PC-9 (cell line): ENCODE measurements at regions not wholly inside any gene's neighbourhood (a gene's known extent, or its start where the extent isn't known, plus 50 kb on each side); places are given as distances from the start of the nearest gene placed in this dataset.

ENCODE experiments used
- CTCF ChIP-seq: fragments of 200-600 bp; sonication (generic); conservative IDR thresholded peaks from 2 replicates; pipeline ENCODE4 v1.6.1; 2017; ENCODE audit warnings: mixed run types, antibody characterized with exemption, mild to moderate bottlenecking, moderate library complexity
- EZH2 ChIP-seq: fragments of 200-600 bp; sonication (generic); IDR thresholded peaks from 2 replicates; pipeline ENCODE4 v1.8.0; 2017; ENCODE audit warnings: antibody characterized with exemption, low read depth

- TF ChIP-seq CTCF (no peak), EZH2 (no peak)
Measured at GRCh38 chr12:13591488-13591887, 389.9 kb downstream of the GRIN2B start.
